H54 (cell line): ENCODE measurements at regions not wholly inside any gene's neighbourhood (a gene's known extent, or its start where the extent isn't known, plus 50 kb on each side); places are given as distances from the start of the nearest gene placed in this dataset.
"Not testable (repeated sequence)": the region's sequence is repeated elsewhere in the genome, so short reads cannot be mapped to it uniquely, and the experiment has no call there.

Source experiments
- DNase-seq: peaks from one replicate; pipeline ENCODE4 v3.0.0; 2011; ENCODE audit warnings: low spot score, mixed read lengths; ENCODE audit not compliant: insufficient read length
- FAIRE-seq: peaks from 3 replicates; lab custom pipeline; 2011; peaks lifted over from hg19 to GRCh38; lab: Jason Lieb, UNC
- POLR2A ChIP-seq: IDR thresholded peaks from 2 replicates; pipeline ENCODE4 v1.6.1; 2011; ENCODE audit warnings: low read depth, mild to moderate bottlenecking, low read length

DNA sequence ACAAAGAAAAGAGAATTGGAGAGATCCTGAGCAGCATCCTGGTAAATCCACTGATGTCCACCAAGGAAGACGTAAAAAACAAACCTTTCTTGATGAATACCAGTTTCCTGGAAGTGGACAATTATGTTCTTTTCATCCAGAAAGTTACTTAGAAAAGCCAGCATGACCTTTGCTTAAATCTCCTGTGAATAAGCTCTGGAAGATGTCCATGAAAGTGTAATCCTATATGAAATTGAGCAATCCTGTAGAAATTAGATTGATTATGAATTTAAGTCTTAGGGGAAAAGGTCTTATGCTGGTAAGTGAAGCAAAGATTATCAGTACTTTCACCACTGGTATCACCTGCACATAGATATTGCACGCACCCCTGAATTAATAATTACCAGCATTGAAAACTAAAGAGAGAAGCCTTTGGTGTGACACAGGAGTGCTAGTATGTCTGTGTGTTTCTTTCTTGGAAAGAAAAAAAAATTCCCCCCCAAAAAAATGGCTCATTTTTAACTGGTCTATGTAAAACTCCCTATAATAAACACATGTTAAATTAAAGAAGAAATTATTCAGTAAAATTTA lies 164.5 kb upstream of the LHX8 start:
- TF ChIP-seq POLR2A: no peak
- no peak for DNase-seq
- FAIRE-seq: no peak

DNA sequence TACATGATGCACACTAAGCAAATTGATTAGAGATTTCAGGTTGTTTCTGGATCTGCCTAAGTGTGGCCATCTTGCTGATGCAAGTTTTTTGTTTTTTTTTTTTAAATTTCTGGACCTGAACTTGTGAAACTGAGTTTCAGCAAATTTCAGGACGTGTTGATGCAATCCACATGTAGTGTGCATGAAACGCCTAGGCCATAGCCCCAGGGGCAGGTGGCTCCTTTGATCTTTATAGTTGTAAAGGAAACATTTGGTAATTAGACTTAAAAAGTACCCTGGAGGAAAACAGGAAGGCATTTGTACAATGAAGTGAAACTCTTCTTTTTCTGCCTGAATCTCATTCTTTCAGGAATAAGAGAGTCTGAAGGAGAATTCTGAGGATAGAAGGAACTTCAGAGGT lies 162.2 kb upstream of the LHX8 start:
- DNase-seq (no peak), FAIRE-seq (no peak)
- TF ChIP-seq POLR2A: no peak

GRCh38 chr1:74976491-74976890 lies 157.7 kb upstream of the LHX8 start:
- FAIRE-seq: no peak

GRCh38 chr1:74992448-74992847 lies 141.7 kb upstream of the LHX8 start:
- not testable (repeated sequence) for FAIRE-seq, DNase-seq

More at GRCh38 chr1:74976491-74976890, 157.7 kb upstream of the LHX8 start:
- TF ChIP-seq POLR2A: no peak
- no peak for DNase-seq

- DNase-seq (no peak), FAIRE-seq (no peak)
- no peak for TF ChIP-seq POLR2A
Measured at GRCh38 chr1:74995821-74996220, 138.4 kb upstream of the LHX8 start.

DNA sequence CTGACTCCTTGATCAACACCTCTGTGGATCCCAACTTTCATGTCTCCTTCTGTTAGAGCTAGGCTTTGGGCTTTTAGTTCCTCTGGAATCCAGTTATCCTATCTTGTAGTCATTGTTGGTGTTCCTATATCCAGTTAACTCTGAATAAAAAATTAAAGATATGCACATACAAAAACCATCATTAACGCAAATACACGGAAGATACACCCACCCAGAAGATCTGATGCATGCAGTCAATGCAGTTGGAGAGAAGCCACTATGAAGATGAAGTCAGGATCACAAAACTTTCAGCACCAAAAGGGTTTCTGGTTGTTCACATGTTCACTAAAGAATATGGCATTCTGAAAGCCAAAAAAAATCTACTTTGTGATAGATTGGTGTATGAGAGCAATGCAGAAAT lies 123.6 kb upstream of the LHX8 start:
- DNase-seq (no peak), FAIRE-seq (no peak)
- no peak for TF ChIP-seq POLR2A

DNA sequence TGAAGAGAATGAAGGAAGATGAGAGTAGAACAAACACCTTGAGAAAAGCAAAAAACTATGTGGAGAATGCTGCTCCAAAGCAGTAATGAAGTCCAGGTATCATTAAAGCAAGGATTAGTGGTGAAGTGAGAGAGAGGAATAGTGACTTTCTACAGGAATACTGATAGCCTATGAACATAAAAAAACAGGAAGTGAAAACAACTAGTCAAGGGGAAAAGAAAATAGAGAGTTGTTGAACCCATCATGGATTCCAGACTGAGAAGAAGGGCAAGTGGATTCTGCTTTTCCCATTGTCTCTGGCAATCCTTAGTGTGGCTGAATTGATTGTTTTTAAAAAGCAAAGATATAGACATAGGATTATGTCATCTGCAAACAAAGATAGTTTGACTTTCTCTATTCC lies 119.9 kb upstream of the LHX8 start:
- TF ChIP-seq POLR2A: no peak
- FAIRE-seq (no peak), DNase-seq (no peak)

DNA sequence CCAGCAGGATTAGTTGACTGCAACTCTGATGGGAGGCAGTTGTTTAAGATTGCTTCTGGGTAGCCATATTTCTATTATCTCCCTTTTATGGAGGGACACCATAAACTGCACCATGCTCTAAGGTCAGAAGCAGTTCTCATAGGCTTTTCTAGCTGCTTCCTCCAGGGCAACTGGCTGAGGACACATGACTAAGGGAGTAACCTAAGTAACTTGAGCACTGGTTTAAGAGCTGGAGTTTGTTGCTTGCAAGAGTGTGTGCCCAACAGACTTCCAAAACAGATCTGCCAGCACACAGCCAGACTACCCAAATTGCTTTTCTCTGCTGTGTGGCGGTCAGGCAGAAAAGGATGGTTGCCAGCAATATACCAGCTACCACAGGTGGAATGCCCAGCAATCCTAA lies 111.2 kb upstream of the LHX8 start:
- TF ChIP-seq POLR2A: no peak
- DNase-seq: no peak
- FAIRE-seq: no peak

DNA sequence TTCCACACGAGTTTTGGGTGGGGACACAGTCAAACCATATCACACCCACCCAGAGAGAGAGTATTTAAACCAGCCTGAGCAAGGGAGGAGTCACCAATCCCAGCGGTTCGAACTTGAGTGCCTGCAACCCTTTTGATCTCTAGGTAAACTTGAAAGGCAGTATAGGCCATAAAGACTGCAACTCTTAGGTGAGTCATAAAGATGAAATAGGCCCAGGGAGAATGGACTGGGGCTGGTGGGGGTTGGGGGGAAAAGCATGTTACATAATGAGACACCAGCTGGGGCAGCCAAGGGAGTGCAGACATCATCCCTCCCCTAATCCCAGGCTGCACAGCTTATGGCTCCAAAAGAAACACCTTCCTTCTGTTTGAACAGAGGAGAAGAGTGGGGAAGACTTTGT lies 99.8 kb upstream of the LHX8 start:
- TF ChIP-seq POLR2A: no peak
- DNase-seq (no peak), FAIRE-seq (no peak)

DNA sequence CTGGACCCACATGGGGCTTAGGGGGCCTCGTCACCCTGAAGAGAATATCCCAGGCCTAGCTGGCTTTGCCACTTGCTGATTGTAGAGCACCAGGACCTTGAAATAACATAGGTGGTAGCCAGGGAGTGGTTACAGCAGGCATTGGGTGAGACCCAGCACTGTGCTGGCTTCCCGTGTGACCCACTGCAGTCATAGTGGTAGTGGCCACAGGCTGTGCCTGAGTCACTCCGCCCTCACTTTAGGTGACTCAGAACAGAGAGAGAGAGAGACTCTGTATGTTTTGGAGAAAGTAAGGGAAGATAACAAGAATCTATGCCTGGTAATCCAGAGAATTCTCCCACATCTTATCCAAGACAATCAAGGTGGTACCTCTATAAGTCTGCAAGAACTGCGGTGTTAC lies 98.7 kb upstream of the LHX8 start:
- FAIRE-seq (peak; percentile 36), DNase-seq (peak; percentile 6)
- no peak for TF ChIP-seq POLR2A

DNA sequence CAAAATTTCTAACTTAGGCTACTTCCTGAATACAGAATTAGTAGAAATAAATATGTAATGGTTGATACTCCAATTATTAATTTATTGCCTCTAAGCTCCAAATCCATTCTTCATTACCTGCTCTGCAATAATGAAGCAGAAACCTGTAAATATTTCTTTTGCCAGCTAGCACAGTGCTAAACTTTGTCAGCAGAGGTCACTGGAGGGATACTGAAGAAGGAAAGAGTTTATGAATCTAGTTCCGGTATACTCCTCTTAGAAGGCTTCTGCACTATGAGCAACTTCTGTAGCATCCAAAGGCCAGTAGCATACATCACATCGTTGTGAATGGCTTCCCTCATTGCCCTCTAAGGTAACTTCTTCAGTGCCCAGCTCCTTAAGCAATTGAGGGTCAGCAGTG lies 81.0 kb upstream of the LHX8 start:
- TF ChIP-seq POLR2A: no peak
- FAIRE-seq: no peak
- no peak for DNase-seq

- FAIRE-seq: no peak
- no peak for TF ChIP-seq POLR2A
- DNase-seq: no peak
Measured at GRCh38 chr1:75058424-75058823, 75.8 kb upstream of the LHX8 start.

DNA sequence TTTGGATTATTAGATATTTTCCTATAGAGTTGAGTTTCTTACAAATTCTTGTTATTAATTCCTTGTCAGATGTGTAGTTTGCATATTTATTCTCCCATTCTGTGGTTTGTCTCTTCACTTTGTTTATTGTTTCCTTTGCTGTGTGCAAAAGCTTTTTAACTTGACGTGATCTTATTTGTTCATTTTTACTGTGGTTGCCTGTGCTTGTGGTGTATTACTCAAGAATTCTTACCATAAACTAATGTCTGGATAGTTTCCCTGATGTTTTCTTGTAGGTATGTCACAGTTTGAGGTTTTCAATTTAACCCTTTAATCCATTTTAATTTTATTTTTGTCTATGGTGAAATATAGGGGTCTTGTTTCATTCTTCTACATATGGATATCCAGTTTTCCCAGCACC lies 72.1 kb upstream of the LHX8 start:
- no peak for TF ChIP-seq POLR2A
- DNase-seq (no peak), FAIRE-seq (no peak)

DNA sequence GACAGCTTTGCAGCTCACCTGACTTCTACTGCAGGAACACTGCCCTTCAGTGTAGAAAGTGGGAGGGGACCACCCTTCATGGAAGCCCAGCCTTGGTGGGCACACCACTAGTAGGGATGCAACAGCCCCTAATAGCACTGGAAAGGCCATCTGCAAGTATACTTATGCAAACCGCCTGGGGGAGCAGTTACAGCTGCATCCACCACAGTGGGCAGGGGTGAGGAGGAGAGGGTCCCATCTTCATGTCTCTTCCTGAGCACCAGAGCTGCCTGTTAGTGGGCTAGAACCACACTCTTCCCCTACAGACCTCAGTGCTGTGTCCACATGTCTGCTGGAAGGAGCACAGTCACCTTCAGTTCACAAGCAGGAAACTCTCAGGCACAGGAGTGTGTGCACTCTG lies 66.2 kb upstream of the LHX8 start:
- DNase-seq (no peak), FAIRE-seq (no peak)
- no peak for TF ChIP-seq POLR2A

DNA sequence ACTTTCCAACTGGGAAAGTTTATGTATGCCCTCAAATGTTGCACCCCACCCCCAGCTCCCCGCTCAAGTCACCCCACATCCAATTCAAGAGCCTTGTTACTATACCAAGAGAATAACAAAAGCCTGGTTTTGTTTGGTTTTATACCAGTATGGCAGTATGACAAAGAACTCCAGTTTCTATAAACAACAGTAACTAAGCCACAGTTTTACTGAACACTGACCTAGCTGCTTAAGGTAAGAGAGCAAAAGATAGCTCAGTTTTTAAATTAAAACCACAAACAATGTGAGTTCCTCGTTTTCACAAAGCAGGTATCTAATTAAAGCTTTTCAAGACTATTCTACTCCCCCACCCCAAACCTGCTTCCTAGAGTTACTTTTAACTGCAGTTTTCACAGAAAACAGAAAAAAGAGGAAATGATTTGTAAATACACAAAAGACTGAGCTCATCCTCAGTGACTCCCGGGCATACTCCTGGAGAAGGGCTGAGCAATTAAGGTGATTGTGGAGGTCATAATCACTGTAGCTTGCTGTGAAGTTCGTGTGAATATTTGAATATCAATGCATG lies 59.3 kb upstream of the LHX8 start:
- FAIRE-seq (no peak), DNase-seq (no peak)
- TF ChIP-seq POLR2A: no peak

DNA sequence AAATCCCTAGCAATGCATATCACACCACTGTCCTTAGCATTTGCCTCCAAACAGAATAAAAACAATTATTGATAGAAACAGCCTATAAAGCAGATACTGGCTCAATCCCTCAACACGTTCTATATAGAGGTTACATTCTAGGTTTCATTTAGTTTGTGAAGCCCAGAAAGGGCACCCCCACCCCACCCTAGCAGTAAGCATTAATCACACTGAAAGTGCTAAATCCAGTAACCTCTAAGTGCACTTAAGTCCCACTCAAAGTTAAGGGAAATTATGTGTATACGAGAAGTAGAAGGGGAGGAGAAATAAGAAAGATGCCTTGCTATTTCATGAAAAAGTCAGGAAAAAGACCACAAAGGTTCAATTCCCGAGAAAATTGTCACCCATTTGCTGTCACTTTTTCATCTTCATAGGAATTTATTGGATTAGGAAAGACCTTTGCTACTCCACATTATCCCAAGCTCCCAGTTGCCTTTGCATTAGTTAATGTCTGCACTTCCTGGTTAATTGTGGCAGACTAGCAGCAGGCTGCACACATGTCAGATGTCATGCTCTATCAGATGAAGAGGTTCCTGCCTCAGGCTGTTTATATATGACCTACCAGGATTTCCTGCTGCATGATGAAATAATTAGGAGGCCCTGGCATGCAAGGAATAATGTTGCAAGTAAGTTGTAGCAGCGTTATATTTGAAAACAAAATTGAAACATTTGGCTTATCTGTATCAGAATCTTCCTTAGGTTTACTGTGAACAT lies 54.5 kb upstream of the LHX8 start:
- DNase-seq (no peak), FAIRE-seq (no peak)
- no peak for TF ChIP-seq POLR2A
